Activated CD8-positive, alpha-beta memory T cell treated with anti-CD3 and anti-CD28 coated beads for 36 hours (primary cell): ENCODE measurements at regions not wholly inside any gene's neighbourhood (a gene's known extent, or its start where the extent isn't known, plus 50 kb on each side); places are given as distances from the start of the nearest gene placed in this dataset.
"Not testable (repeated sequence)": the region's sequence is repeated elsewhere in the genome, so short reads cannot be mapped to it uniquely, and the experiment has no call there.

ENCODE experiments used
- CTCF ChIA-PET: fragments of 350-600 bp; sonication (Branson Sonifier 250); formaldehyde crosslinking; loops from one replicate; lab custom pipeline; 2021; ENCODE audit warnings: antibody characterized with exemption; lab: Charles Lee
- POLR2A ChIA-PET: fragments of 350-600 bp; sonication (Branson Sonifier 250); formaldehyde crosslinking; loops from one replicate; lab custom pipeline; 2021; ENCODE audit warnings: antibody characterized with exemption; lab: Charles Lee

- POLR2A ChIA-PET, CTCF ChIA-PET: not testable (repeated sequence)
These were observed 59.2 kb downstream of the CXorf49B start for GRCh38 chrX:71822314-71822713.

- ChIA-PET POLR2A (no interaction called here), CTCF (no interaction called here)
These were observed 60.4 kb downstream of the CXorf49B start for GRCh38 chrX:71823391-71824057.

GRCh38 chrX:71828086-71828485, 64.9 kb downstream of the CXorf49B start:
- ChIA-PET CTCF (no interaction called here), POLR2A (no interaction called here)

- POLR2A ChIA-PET, CTCF ChIA-PET: not testable (repeated sequence)
These were observed 72.6 kb upstream of the NHSL2 start for GRCh38 chrX:71838092-71838491.

GRCh38 chrX:71846429-71846828, 64.2 kb upstream of the NHSL2 start:
- CTCF ChIA-PET = no interaction called here
- POLR2A ChIA-PET = no interaction called here

GRCh38 chrX:71852182-71852581, 58.5 kb upstream of the NHSL2 start:
- POLR2A ChIA-PET = no interaction called here
- CTCF ChIA-PET = no interaction called here

GRCh38 chrX:71859637-71860036, 51.0 kb upstream of the NHSL2 start:
- ChIA-PET CTCF (interaction anchor here (1.2 kb wide), 1 partner anchor 193 kb away, joined by 3 read pairs; the partner anchor contains the start of gene LOC101059915), POLR2A (no interaction called here)
